Thymus (tissue), 11 donors: ENCODE measurements at regions not wholly inside any gene's neighbourhood (a gene's known extent, or its start where the extent isn't known, plus 50 kb on each side); places are given as distances from the start of the nearest gene placed in this dataset.
A peak's percentile ranks its signal among the peaks of the same experiment; 100 is the strongest.
"Not testable (repeated sequence)": the region's sequence is repeated elsewhere in the genome, so short reads cannot be mapped to it uniquely, and the experiment has no call there.

Experiments used
- DNase-seq, 9 donors: peaks; one replicate each; pipeline ENCODE4 v3.0.0-alpha.2; 2013; ENCODE audit warnings: low spot score in 9 of 9, low read depth in 6 of 9, missing footprints in 1 of 9
- H3K27ac ChIP-seq, 2 donors: one replicate each; pipeline ENCODE4 v1.5.1; 2013; ENCODE audit warnings: control low read depth in 1 of 2, low read depth in 1 of 2, low read length in 1 of 2, mild to moderate bottlenecking in 1 of 2, moderate library complexity in 1 of 2
- H3K27me3 ChIP-seq, 2 donors: one replicate each; pipeline ENCODE4 v1.5.1; 2013; ENCODE audit warnings: low read length in 1 of 2; ENCODE audit not compliant: control insufficient read depth in 2 of 2, insufficient read depth in 1 of 2
- H3K36me3 ChIP-seq, 2 donors: one replicate each; pipeline ENCODE4 v1.5.1; 2013; ENCODE audit warnings: low read length in 1 of 2, mild to moderate bottlenecking in 1 of 2, moderate library complexity in 1 of 2; ENCODE audit not compliant: control insufficient read depth in 2 of 2, insufficient read depth in 2 of 2
- H3K4me1 ChIP-seq, 2 donors: one replicate each; pipeline ENCODE4 v1.5.1; 2013; ENCODE audit warnings: low read length in 2 of 2; ENCODE audit not compliant: control insufficient read depth in 2 of 2, insufficient read depth in 2 of 2
- H3K4me3 ChIP-seq, 2 donors: one replicate each; pipeline ENCODE4 v1.5.1; 2013; ENCODE audit warnings: low read length in 2 of 2, control low read depth in 1 of 2, mild to moderate bottlenecking in 1 of 2
- H3K9me3 ChIP-seq, 2 donors: one replicate each; pipeline ENCODE4 v1.5.1; 2013; ENCODE audit warnings: low read length in 1 of 2, mild to moderate bottlenecking in 1 of 2; ENCODE audit not compliant: control insufficient read depth in 2 of 2, insufficient read depth in 1 of 2
- WGBS: extraction: QIAGEN DNeasy Blood & Tissue Kit; methylation state at CpG from one replicate; pipeline ENCODE4 v1.1.7; 2013; 5-methylcytosine and 5-hydroxymethylcytosine counted together
- donor health status: healthy.

DNA sequence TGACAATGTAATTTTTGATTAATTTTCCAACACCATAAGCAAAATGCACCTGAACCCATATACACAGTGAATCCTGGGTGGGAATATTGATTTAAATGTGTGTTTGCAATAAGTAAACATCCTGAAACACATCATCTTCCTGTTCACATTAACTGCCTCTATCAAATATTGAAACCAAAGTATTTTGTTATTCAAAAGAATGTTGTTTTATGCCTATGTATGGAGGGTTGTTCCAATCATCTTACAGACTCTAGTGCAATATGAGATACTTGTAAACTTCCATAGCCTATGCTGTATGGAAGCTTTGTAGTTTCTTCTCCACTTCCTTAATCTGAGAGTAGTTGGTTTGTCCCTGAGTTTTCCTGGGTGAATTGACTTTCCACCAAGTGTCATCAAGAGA, 105.4 kb upstream of the SLC7A11 start:
- no peak overlapping the region for H3K4me3 ChIP-seq
- no peak for DNase-seq
- H3K4me1 ChIP-seq = no peaks in the 10 kb centered on the region
- no peaks in the 10 kb centered on the region for H3K9me3 ChIP-seq
- no peaks in the 10 kb centered on the region for H3K27me3 ChIP-seq
- no peaks in the 10 kb centered on the region for H3K36me3 ChIP-seq
- no peak overlapping the region for H3K27ac ChIP-seq

DNA sequence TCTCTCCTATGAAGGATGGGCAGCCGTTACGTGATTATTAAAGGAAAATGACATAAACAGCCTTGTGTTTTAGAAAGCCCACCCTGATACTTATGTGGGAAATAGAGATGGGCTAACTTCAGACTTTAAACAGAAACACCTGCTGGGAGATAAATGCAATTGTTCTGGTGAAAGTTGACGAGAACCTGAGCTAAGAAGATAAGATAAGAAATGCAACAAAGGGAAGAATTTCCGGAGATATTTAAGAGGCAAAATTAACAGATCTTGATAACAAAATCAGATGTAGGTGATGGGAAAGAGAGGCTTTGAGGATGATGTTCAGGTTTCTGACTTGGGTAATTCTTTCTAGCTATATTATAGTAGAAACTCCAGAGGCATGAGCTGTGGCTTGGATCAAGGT, 102.7 kb upstream of the SLC7A11 start:
- Histone ChIP-seq H3K36me3 (no peaks in the 10 kb centered on the region), H3K9me3 (no peaks in the 10 kb centered on the region), H3K4me1 (no peaks in the 10 kb centered on the region), H3K27ac (no peak overlapping the region), H3K4me3 (no peak overlapping the region), H3K27me3 (no peaks in the 10 kb centered on the region)
- DNase-seq = no peak
- 79% methylated on average over 4 of the region's 4 CpGs for WGBS

DNA sequence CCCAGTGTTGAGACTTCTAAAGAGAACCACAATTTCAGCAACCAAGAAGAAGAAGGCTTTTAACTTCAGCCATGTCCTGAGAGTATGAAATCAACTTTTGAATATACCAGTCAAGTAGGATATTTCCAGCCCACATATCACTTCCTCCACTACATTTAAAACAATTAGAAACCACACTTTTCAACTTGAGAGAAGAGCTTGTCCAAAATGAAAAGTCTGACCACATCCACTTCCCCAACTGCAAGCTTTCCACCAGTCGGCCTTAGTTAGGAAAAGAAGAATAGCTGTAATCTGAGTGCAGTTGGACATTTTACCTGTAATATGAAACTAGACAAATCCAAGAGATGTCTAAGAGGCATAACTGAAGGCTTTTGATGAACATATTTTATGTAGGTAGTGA, 101.9 kb upstream of the SLC7A11 start:
- 43% methylated on average over 1 of the region's 1 CpG for WGBS
- Histone ChIP-seq H3K4me1 (no peaks in the 10 kb centered on the region), H3K27ac (no peak overlapping the region), H3K36me3 (no peaks in the 10 kb centered on the region), H3K4me3 (no peak overlapping the region), H3K27me3 (no peaks in the 10 kb centered on the region), H3K9me3 (no peaks in the 10 kb centered on the region)
- DNase-seq = no peak

DNA sequence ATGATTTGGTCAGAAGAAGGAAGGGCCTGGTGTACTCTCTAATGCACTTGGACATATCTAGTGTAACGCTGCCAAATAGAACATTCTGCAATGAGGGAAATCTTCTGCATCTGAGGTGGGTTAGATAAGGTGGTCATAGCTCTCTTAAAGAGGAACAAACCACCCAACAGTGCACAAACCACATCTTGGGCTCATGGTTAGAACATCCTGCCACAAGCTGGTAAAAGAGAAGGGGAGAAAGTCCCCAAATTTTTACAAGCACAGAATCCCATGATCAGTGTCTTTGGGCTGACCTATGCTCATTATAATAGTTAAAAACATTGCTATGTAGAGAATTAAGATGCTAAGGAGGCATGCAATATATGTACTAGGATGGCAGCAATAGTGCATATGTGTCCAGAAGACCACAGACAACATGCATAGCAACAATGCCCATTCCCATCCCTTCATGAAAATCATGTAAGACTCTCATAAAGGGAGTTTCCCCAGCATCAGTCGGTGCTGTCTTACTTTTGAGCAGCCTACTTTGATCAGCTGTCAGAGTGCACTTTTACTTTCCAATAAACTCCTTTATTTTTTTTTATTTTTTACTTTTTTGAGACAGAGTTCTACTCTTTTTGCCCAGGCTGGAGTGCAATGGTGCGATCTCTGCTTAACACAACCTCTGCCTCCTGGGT, 99.7 kb upstream of the SLC7A11 start:
- H3K27me3 ChIP-seq = no peaks in the 10 kb centered on the region
- H3K36me3 ChIP-seq = no peaks in the 10 kb centered on the region
- no peak overlapping the region for H3K27ac ChIP-seq
- WGBS = 48% methylated on average over 3 of the region's 3 CpGs
- no peak overlapping the region for H3K4me3 ChIP-seq
- H3K9me3 ChIP-seq = no peaks in the 10 kb centered on the region
- H3K4me1 ChIP-seq = no peaks in the 10 kb centered on the region
- DNase-seq = peak in 1 of 9 donors; percentile 26

DNA sequence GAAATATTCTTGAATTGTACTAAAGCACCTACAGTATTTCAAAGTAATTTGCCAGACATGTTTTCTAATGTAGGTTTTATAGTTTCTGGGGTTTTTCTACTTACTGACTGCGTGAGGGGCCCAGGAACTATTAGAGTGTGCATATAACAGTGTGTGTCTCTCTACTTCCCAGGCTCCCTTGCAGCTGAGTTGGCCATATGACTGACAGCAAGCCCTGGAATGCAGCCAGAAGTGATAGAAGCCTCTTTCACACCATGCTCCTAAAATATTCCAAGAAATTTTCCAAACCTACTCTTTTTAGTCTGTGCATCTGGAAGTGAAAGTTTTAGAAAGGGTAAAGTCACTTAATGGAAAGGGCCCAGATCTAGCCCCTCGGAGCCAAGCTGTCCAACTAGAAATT, 96.7 kb upstream of the SLC7A11 start:
- Histone ChIP-seq H3K4me1 (no peaks in the 10 kb centered on the region), H3K27ac (no peak overlapping the region), H3K36me3 (no peaks in the 10 kb centered on the region), H3K9me3 (no peaks in the 10 kb centered on the region), H3K27me3 (no peaks in the 10 kb centered on the region), H3K4me3 (no peak overlapping the region)
- 79% methylated on average over 2 of the region's 2 CpGs for WGBS
- no peak for DNase-seq

GRCh38 chr4:138338222-138338621, 96.1 kb upstream of the SLC7A11 start:
- whole genome bisulfite sequencing = 91% methylated on average over 6 of the region's 6 CpGs
- not testable (repeated sequence) for DNase-seq, H3K36me3 ChIP-seq

DNA sequence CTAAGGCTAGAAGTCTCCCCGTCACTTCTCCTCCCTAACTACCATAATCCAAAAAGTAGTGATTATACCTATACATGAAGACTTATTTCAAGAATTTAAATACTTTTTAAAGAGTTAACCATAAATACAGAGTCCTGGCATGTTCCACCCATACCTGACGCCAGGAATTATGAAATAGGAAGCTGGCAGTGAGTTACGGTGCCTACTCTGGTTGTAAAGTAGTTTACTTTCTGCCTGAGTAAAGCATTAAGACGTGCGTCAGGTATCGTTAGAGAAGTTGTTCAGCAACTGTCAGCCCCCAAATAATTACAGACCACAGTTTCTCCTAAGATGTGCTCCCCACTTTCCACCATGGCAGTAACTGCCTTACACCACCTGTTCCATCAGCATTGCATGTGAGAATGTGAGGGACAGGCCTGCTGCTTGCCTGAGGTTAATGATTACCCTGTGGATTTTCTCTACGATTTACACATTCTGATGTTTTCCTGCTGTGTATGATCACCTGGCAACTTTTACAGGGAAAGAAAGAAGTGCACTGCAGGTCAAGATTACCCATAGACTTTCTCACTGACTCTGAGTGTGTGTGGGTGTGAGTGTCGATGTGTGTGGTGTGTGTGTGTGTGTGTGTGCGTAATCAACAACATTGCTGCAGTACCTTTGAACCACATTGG, 92.3 kb upstream of the SLC7A11 start:
- no peaks in the 10 kb centered on the region for H3K27me3 ChIP-seq
- no peak overlapping the region for H3K4me3 ChIP-seq
- no peaks in the 10 kb centered on the region for H3K9me3 ChIP-seq
- H3K4me1 ChIP-seq = no peaks in the 10 kb centered on the region
- no peaks in the 10 kb centered on the region for H3K36me3 ChIP-seq
- DNase-seq = no peak
- no peak overlapping the region for H3K27ac ChIP-seq
- 95% methylated on average over 9 of the region's 9 CpGs for WGBS

More at GRCh38 chr4:138338222-138338621, 96.1 kb upstream of the SLC7A11 start:
- H3K4me3 ChIP-seq, H3K9me3 ChIP-seq, H3K4me1 ChIP-seq, H3K27me3 ChIP-seq, H3K27ac ChIP-seq: not testable (repeated sequence)

- H3K9me3 ChIP-seq, H3K27ac ChIP-seq, H3K4me3 ChIP-seq, H3K4me1 ChIP-seq, DNase-seq, H3K36me3 ChIP-seq, H3K27me3 ChIP-seq: not testable (repeated sequence)
- 92% methylated on average over 1 of the region's 1 CpG for WGBS
Measured at GRCh38 chr4:138332415-138332814, 90.3 kb upstream of the SLC7A11 start.

GRCh38 chr4:138330531-138330930, 88.4 kb upstream of the SLC7A11 start:
- no peak for DNase-seq
- Histone ChIP-seq H3K36me3 (no peaks in the 10 kb centered on the region), H3K4me1 (no peaks in the 10 kb centered on the region), H3K27ac (no peak overlapping the region), H3K27me3 (no peaks in the 10 kb centered on the region), H3K9me3 (no peaks in the 10 kb centered on the region), H3K4me3 (no peak overlapping the region)
- WGBS = 67% methylated on average over 2 of the region's 2 CpGs
